NOMO-1 treated with DMSO at 0.1 percent for 48 hours (cell line): ENCODE measurements at regions not wholly inside any gene's neighbourhood (a gene's known extent, or its start where the extent isn't known, plus 50 kb on each side); places are given as distances from the start of the nearest gene placed in this dataset.
"Not testable (repeated sequence)": the region's sequence is repeated elsewhere in the genome, so short reads cannot be mapped to it uniquely, and the experiment has no call there.

Source experiments
- DNase-seq: peaks from one replicate; lab custom pipeline; 2025; ENCODE audit not compliant: unreplicated experiment; lab: John Stamatoyannopoulos, UW

DNA sequence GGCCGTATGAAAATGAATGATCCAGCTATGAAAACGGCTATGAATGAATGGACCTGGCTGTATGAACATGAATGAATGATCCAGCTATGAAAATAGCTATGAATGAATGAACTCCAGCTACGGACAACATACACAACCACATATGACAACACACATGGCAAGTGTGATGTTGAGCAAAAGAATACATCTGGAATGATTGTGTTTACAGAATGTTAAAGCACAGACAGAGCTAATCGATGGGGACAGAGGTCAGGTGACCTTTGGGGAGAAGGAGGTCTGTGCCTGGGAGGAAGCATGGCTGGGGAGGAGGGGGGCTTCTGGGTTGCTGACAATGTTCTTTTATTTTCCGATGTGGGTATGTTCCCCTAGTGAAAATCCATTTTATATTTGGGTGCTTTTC is 174.0 kb upstream of the WSCD1 start:
- DNase-seq = no peak

DNA sequence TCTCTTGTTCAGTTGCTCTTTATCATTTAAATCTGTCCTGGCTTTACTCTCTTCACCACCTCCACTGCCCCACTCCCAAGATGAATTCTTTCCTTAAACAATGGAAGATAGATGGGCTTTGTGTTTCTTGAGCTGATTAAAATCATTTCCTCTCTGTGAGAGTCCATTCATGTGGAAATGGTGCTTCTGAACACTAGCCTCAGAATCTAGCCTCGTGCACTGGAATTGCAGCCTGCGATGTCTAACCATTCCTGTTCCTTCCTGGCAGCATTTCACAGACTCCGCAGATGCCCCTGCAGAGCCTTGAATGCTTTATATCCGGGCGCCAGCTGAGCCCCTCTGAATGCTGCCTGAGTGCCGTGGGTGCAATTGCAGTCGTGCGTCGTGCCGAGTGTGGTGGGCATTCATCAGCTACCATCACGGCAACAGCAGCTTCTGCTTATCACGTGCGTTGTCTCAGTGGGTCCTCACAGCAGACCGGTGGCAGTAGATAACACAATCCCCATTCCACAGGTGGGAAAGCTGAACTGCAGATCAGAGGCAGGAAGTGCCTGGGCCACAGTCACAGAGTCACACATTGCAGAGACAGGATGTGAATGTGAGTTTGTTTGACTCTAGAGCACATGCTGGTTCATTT is 172.8 kb upstream of the WSCD1 start:
- no peak for DNase-seq

DNA sequence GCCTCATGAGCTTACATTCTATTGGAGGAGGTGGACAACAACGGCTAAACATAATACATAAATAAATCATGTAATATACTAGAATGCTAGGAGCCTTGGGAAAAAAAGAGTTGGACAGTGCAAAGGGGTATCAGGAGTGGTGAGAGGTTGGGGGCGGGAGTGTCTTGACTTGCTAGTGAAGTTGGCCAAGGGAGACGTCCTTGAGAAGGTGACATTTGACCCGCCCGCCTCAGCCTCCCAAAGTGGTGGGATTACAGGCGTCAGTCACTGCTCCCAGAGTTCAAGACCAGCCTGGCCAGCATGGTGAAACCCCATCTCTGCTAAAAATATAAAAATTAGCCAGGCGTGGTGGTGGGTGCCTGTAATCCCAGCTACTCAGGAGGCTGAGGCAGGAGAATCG is 172.2 kb upstream of the WSCD1 start:
- not testable (repeated sequence) for DNase-seq

DNA sequence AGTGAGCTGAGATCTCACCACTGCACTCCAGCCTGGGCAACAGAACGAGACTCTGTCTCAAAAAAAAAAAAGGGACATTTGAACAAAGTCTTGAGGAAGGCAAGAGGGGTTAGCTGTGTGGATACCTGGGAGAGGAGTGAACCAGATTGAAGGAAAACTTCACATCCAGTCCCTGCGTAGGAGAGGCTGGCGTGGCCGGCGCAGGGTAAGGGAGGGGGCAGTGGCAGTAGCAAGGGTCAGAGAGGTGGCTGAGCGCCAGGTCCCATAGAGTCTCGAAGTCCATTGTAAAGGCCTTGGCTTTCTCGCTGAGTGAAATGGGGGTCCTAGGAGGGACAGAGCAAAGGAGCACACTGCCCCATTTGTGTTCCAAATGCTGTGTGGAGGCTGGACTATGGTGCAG is 171.8 kb upstream of the WSCD1 start:
- DNase-seq = no peak

DNA sequence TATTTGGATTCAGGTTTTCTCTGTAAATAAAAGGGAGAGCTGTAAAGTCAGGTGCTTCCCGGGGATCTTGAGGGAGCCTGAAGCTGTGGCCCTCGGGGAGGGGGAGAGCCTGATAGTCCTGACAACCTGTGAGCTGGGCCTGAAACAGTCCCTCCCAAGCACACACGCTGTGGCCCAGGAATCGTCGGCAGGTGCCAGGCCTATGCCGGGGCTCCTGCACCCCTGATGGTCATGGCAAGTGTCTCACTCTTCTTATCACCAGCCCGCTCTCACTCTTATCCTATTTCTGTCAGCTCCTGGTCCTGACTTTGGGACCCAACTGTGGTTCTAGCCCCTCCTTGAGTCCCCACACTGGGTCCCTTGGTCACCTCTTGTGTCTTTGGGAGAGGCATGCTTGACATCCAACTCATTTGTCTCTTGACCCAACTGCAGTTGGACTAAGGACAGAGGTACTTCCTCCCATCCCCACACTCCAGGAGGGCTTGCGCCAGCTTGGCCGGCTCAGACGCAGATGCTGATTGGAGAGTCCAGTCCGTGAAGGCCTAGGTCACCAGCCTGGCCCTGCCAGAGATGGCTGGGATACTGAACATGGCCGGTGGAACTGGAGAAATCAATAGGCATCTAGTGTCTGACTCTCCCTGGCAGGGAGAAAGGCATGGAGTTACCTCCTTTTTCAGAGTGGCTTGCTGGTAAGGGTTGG is 170.5 kb upstream of the WSCD1 start:
- DNase-seq = no peak

DNA sequence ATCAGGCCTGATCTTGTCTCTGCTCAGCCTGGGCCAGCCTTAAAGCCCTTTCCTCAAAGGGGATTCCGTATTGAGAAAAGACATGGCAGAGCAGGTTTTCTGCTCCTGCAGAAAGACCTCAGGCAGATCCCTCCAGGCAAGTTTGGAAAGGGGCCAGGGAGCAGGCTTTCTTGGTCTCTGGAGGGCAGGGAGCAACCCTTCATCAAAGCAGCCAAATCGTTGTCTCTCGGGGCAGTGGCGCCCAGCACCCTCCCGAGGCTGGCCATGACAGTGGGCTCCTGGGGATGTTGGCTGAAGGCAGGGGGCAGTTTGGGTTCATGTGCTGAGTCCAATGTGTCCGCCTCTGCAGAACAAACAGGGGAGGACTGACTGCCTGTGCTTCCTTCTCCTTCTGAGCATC is 168.4 kb upstream of the WSCD1 start:
- no peak for DNase-seq

DNA sequence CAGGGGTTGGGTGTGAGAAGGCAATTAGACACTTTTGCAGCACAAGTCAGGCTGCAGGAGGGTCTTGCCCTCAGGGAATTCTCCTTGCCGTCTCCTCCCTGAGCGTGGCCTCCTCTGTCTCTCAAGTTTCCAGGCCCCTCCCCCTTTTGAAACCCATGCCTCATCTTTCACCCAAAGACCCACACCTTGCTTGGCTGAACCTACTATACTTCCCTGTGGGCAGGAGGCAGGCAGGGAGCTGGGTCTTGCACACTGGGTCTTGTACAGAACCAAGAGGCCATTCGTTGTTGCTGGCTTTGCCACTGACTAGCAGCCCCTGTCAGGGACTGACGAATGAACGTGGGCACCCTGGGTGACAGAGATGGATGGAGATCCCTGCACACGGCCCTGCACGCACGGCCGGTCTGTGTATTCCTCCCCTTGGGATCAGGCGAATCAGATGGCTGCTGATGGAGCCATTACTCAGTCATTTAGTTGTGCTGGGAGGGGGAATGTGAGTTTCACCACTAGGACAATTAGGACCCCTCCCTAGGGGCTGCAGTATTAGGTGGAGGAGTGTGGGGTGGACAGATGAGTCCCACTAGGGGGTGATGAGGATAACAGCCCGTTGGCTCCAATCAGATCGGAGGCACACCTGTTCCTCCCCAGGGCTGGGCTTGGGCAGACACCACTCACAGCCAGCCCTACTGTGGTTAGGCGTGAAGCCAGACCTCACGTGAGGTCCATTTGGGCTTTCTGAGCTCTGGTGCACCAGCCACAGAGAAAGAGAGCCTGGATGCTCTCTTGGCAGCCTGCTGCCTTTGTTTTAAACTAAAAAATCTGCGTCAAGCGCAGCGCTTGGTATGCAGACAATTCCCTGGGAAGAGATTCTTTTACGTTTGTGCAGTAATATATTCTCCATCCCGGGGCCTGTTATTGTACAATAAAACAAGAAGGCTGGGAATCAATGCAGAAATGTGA is 167.7 kb upstream of the WSCD1 start:
- no peak for DNase-seq

DNA sequence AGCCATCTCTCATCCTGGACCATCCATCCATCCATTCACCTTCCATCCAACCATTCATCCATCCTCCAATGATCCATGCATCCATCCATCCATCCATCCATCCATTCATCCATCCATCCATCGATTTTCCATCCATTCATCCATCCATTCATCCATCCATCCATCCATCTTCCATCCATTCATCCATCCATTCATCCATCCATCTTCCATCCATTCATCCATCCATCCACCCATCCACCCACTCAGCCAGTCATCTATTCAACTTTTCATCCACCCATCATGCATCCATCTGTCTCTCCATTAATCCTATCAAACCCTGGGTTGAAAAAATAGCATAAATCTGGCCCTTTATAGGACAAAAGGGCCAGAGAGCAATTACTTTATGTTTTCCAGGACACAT is 158.3 kb upstream of the WSCD1 start:
- no peak for DNase-seq

DNA sequence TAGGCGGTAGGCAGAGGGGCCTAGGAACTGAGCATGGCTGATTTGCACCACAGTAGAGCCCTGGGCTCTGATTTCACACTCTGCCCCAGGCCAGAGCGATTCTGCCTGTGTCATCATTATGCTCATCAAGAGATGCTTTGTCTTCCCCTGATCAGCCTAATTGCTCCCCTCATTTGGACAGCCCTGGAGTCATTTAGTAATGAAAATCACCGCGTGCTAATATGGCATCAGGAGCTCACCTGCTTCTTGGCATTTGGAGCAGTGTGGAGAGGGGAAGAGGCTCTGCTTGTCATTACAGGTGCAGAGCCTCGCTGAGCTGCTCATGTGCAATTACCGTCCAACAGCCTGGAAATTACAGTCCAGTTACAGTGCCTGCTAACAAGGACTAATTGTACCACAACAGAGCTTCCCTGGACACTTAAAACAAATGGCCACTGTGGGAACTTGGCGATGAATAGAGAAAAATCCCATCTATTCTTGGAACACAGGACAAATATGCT is 157.1 kb upstream of the WSCD1 start:
- no peak for DNase-seq

DNA sequence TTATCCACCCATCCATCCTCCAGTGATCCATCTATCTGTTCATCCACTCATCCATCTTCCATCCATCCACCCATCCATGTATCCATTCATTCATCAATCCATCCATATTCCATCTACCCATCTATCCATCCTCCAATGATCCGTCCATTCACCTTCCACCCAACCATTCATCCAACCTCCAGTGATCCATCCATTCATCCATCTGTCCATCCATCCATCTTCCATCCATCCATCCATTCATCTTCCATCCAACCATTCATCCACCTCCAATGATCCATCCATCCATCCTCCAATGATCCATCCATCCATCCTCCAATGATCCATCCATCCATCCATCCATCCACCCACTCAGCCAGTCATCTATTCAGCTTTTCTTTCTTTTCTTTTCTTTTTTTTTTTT is 156.5 kb upstream of the WSCD1 start:
- DNase-seq = no peak

DNA sequence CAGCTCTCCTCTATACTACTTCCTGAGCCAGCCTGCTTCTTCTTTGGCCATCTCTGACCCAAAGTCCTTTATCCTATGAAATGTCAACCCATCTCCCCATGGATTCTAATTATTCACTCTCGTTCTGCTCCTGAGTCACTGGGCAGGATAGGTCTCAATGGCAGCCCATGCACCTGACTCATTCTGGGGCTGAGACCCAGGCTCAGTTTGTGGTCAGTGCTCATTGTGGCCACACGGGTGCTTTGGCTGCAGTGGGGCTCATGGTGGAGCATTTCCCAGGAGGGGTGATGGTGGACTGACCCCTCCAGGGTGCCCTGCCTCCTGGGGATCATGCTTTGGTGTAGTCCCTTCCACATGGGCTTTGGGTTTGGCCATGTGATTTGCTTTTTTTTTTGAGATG is 154.8 kb upstream of the WSCD1 start:
- DNase-seq = no peak

DNA sequence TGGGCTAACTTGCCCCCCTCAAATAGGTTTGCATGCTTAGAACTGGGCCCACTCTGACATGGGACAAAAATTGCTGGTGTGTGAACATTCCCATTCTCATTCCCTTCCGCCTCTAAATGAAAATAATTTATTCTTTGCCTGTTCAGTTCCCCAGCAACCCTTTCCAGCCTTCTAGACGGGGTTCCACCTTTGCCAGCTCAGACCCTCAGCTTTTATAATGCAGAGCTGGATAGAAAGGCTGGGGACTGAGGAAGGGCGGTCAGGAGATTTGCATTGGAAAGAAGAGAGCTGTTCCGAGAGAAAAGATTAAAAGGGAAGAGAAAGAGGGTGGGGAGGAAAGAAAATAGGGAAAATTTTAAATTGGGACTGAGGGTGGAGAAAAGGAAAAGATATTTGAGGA is 151.1 kb upstream of the WSCD1 start:
- no peak for DNase-seq

DNA sequence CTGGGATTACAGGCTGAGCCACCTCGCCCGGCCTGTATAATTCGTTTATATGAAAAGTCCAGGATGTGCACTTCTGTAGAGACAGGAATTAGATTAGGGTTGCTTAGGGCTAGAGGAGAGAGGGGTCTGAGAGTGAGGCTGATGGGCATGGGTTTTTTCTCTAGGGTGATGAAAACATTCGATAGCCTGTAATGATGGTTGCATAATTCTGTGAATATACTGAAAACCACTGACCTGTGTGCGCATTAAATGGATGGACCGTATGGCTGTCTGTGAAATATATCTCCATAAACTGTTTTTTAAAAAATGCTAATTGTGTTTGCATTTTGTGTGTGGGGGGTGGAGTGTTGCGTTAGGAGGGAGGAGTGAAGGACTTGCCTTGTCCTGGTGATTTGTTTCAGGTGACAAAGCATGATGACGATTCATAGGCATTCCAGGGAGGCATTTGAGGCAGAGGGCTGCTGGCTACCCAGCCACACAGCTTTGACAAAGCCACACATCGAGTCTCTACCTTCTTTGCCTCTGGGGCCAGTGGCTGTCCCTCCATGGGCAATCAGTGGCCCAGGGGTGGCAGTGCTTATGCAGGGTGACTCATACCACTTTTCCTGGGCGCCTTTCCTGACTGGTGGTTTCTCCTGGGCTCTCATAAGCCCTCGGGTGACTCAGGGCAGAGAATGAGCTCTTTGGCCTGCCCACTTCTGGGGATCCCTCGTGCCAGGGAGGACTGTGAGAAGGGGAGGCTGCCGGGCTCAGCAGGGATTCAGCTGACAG is 148.5 kb upstream of the WSCD1 start:
- no peak for DNase-seq

DNA sequence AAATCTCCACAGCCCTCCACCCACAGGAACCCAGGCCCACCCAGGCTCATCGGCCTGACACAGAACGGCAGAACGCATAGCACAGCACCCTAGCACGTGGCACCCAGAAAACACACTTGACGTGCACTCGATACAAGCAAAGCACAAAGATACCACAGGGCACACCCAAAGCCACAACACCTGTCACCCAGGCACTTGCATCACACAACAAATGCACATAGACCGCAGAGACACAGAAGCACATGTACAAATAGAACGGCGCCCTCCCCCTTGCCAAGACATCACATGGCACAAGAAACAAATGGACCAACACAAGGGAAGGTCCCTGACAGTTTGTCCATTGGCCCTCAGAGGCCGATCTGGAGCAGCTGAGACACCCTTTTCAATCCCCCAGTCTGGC is 147.7 kb upstream of the WSCD1 start:
- no peak for DNase-seq

DNA sequence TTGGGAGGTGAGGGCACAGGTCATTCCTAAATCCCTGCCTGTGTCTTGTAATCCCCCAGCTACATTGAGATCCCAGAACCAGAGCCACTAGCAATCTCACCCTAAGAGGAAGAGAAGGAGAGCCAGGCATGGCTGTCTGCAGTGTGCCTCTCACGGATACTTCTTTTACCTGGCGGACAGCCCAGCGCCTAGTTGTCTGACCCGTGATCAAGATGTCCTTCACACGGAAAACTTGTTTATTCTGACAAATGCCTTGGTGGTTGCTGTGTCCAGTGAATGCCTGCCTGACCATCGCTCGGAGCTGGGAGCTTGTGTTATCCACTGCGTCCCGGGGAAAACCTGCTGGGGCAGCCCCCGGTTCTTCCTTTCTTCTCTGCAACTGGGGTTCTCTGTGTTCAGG is 140.5 kb upstream of the WSCD1 start:
- no peak for DNase-seq

DNA sequence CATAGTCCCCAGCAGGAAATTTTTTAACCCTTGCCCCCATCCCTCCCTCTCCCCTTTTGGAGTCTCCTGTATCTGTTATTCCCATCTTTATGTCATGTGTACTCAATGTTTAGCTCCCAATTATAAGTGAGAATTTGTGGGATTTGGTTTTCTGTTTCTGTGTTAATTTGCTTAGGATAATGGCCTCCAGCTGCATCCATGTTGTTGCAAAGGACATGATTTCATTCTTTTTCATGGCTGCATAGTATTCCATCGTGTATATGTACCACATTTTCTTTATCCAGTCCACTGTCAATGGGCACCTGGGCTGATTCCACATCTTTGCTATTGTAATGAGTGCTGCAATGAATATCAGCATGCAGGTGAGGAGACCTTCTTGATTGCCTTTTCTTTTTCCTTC is 139.6 kb upstream of the WSCD1 start:
- not testable (repeated sequence) for DNase-seq

DNA sequence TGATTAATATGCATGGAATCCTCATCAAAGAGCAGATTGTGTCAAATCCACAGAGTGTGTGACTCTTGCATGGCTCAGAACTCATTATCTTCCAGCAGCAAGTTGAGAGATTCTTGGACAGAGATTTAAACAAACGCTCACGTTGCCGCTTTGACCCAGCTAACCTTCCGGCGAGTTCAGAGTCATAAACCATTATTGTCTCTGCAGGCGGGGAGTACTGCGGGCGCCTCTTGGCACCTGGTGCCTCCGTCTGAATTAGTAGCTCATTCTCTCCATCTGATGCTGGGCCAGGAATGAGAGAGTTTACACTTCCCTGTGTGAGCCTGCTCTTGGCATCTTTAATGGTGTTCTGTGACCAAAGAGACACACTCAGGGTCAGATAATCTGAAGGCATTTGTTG is 138.6 kb upstream of the WSCD1 start:
- DNase-seq = no peak

DNA sequence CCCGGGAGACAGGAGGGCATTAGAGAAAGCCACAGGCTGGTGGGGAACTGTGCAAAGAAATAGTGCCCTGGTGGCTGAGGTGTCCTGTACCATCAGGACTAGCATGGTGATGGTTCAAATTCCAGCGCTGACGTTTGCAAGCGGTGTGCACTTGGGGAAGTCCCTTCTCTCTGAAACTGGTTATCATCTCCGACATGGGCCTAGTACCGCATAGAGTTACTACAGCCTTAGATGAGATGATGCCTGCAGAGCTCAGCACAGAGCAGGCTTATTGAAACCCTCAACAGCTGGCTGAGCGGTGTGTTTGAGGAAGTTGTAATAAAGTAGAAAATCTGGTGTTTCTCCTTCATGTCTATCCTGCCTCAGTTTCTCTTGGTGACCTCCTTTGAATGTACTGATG is 136.7 kb upstream of the WSCD1 start:
- no peak for DNase-seq

DNA sequence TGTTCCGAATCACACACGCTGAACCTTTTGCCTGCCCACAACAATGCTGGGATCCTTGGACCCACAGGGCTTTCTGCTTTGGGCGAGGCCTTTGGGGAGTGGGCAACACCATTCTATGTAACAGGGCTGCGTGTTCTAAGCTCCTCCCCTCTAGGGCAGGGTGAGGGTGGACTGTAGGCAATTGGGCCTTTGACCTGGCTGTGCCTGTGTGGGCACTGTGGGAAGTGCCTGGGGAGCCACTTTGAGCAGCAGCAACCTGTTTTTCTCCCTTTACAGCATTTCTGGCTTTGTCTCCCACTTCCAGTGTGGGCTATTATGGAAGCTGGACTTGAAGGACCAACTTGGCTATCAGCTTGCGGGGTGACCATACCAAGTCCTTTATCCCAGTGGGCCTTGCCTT is 128.9 kb upstream of the WSCD1 start:
- DNase-seq = no peak

DNA sequence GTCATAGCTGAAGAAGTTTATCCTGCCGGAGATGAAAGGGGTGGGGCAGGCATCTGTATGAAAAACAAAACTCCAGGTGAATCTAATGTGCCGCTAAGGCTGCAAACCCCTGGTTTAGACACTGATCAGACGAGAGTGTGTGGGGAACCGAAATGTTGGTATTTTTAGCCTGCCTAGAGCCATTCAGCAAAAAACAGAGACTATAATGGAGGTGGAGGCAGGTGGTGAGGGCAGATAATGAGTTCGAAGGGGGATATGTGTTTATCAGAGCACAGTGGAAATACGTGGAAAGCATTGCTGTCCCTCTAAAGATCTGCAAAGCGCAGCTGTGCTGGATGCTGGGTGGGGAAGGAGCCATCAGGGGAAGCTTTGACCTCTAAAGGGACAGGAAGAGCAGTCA is 127.5 kb upstream of the WSCD1 start:
- no peak for DNase-seq

DNA sequence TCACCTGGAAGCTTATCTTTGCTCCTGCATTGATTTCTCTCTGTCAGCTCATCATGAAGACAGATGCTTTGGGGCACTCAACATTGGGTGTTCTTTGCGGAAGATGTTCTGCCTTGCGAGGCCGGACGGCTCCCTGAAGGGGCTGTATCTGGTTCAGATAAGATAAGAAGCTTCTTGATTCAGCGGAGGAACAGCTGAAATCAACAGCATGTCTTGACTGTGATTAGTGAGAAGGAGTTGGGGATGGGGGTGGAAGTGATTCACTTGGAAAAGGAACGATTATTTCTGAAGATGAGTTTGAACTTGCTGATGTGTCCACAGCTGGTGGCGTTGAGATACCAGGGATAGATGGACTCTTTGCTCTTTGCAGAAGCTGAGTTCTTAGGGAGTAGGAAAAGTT is 126.9 kb upstream of the WSCD1 start:
- DNase-seq = no peak
